Lower leg skin (tissue), 4 donors: ENCODE measurements at regions not wholly inside any gene's neighbourhood (a gene's known extent, or its start where the extent isn't known, plus 50 kb on each side); places are given as distances from the start of the nearest gene placed in this dataset.

ENCODE experiments used
- DNase-seq, 2 donors: peaks; one replicate each; pipeline ENCODE4 v3.0.0-alpha.2; 2019; ENCODE audit warnings: low spot score in 2 of 2
- H3K4me3 ChIP-seq: fragments of 200-600 bp; sonication (generic); 2 replicates; pipeline ENCODE4 v1.5.1; 2017; ENCODE audit warnings: mild to moderate bottlenecking, low read depth; ENCODE audit not compliant: poor library complexity, severe bottlenecking
- POLR2A ChIP-seq, 2 donors: fragments of 450-650 bp; IDR thresholded peaks; one replicate each; pipeline ENCODE4 v1.6.1; 2016 to 2017; ENCODE audit warnings: antibody characterized with exemption in 2 of 2, mild to moderate bottlenecking in 1 of 2, moderate library complexity in 1 of 2
- WGBS, 2 donors: methylation state at CpG; one replicate each; pipeline ENCODE4 v1.1.5; 2018; 5-methylcytosine and 5-hydroxymethylcytosine counted together
- intact Hi-C: fragments of 100-400 bp; cut with DNase I; formaldehyde crosslinking; loops from one replicate; pipeline ENCODE4 v1.15.0; 2023; ENCODE audit warnings: low total_unique reads
- TF ChIP-seq, protein P1 (sequence below), 3 donors: fragments of 450-650 bp; IDR thresholded peaks; one replicate each; pipeline ENCODE4 v1.5.1; 2016; ENCODE audit warnings: antibody characterized with exemption in 3 of 3, mild to moderate bottlenecking in 3 of 3, moderate library complexity in 2 of 3

DNA sequence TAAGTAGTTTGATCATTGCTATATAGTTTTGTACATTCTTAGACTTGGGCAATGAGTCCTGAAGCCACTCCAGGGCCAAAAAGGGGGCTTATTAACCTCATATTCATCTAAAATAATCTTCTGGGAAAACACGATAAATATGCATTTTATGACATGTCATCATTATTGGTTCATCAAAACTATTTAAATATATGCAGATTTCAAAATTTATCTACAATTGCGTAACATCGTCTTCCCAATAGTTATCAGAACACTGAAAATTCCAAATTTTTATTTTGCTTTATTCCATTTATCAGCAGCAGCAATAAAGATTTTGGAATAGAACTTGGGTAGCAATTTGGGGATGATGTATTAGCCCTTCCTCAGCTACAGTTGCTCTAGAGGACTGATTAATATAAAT, 550.0 kb downstream of the IQCM start:
- no peak for DNase-seq
- no peak for TF ChIP-seq POLR2A (IDR thresholded peaks at IDR 0.05)
- TF ChIP-seq, protein P1, sequence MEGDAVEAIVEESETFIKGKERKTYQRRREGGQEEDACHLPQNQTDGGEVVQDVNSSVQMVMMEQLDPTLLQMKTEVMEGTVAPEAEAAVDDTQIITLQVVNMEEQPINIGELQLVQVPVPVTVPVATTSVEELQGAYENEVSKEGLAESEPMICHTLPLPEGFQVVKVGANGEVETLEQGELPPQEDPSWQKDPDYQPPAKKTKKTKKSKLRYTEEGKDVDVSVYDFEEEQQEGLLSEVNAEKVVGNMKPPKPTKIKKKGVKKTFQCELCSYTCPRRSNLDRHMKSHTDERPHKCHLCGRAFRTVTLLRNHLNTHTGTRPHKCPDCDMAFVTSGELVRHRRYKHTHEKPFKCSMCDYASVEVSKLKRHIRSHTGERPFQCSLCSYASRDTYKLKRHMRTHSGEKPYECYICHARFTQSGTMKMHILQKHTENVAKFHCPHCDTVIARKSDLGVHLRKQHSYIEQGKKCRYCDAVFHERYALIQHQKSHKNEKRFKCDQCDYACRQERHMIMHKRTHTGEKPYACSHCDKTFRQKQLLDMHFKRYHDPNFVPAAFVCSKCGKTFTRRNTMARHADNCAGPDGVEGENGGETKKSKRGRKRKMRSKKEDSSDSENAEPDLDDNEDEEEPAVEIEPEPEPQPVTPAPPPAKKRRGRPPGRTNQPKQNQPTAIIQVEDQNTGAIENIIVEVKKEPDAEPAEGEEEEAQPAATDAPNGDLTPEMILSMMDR (IDR thresholded peaks at IDR 0.05), result no peak
- H3K4me3 ChIP-seq, result no peak overlapping the region
- intact Hi-C loops, result no loop called here
- 62 to 96% methylated on average over 3 of the region's 3 CpGs for WGBS, 2 donors

DNA sequence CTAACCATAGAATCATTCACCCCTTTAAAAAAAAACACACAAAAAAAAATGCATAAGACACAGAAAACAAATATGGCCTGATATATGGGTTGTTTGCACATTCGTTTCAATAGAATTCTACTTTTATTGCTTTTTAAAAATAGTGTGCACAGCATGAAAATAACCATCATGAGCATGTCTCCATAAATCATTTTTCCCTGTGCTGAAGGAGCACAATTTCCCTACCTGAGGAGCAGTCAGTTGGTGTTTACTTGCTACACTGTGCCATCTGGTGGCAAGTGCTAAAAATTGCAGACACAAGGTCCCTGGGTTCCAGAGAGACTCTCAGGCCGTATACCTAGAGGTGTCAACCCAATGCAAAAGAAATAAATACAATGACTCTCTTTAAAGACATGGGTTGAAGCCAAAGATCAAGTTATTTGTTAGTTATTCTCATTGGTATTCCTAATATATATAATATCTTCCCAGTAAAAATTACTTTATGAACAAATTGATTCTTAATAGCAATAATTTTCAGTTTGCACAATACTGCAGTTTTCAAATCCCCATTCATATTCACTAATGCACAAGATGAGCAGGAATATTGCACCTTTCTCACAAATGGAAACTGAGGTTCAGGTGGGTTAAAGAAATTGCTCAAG, 551.4 kb downstream of the IQCM start:
- DNase-seq, result no peak
- no peak overlapping the region for H3K4me3 ChIP-seq
- intact Hi-C loops, result no loop called here
- 47% methylated on average over 2 of the region's 2 CpGs for WGBS, 2 donors
- TF ChIP-seq POLR2A (IDR thresholded peaks at IDR 0.05), result no peak
- TF ChIP-seq, protein P1 (IDR thresholded peaks at IDR 0.05), result no peak

DNA sequence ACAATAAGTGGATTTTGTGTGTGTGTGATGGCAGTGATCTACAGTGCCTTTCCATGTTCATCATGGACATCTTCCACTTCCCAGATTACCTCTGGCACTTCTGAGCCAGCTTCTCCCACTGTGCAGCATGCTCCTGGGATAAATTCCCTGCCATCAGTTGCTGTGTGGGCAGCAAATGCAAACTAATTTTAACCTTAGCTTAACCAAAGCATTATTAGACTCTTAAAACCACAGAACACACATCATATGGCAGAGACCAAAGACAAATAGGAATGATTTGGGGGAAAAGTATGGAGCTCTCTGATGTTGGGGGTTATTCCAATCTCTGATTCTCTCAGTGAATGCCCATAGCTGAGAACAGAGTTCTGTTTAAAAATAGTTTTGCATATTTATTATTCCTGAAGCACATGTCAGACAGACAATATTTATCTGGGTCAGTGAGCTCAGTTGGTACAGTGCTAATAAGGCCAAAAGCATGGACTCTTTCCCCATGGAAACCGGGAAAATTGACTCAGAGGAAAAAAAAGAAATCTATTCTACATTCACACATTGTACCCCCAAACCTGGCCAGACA, 567.4 kb downstream of the IQCM start:
- 62 to 80% methylated on average over 1 of the region's 1 CpG for WGBS, 2 donors
- no peak for DNase-seq
- intact Hi-C loops, result no loop called here
- TF ChIP-seq, protein P1 (IDR thresholded peaks at IDR 0.05), result no peak
- no peak for TF ChIP-seq POLR2A (IDR thresholded peaks at IDR 0.05)
- H3K4me3 ChIP-seq, result no peak overlapping the region

- intact Hi-C loops, result no loop called here
- WGBS, 2 donors, result 67 to 69% methylated on average over 2 of the region's 2 CpGs
- no peak for DNase-seq
- no peak for TF ChIP-seq POLR2A (IDR thresholded peaks at IDR 0.05)
- TF ChIP-seq, protein P1 (IDR thresholded peaks at IDR 0.05), result no peak
- no peak overlapping the region for H3K4me3 ChIP-seq
These were observed 568.5 kb downstream of the IQCM start for GRCh38 chr4:149247164-149247563.

DNA sequence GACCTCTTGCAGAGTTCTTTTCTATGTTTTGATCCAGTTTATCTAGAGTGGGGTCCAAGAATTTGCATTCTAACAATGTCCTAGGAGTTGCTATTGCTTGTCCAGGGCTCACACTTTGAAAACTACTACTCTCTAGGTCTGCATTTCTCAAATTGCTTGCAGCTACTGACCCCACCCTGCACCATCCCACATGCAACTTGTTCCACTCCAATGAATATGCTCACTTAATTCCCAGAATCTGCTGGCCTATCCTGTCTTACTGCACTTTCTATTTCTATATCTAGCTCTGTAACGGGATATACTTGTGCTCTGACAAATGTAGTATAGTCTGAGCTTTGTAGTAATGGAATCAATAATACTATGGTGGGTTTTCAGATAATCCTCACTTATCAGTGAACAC, 570.3 kb downstream of the IQCM start:
- 91% methylated on average over 1 of the region's 1 CpG for WGBS, 2 donors
- intact Hi-C loops, result no loop called here

More for the DNA sequence above, 570.3 kb downstream of the IQCM start:
- H3K4me3 ChIP-seq, result no peak overlapping the region
- TF ChIP-seq, protein P1 (IDR thresholded peaks at IDR 0.05), result no peak
- TF ChIP-seq POLR2A (IDR thresholded peaks at IDR 0.05), result no peak
- no peak for DNase-seq
